ENCODE measurements at regions not wholly inside any gene's neighbourhood (a gene's known extent, or its start where the extent isn't known, plus 50 kb on each side); places are given as distances from the start of the nearest gene placed in this dataset.

DNA sequence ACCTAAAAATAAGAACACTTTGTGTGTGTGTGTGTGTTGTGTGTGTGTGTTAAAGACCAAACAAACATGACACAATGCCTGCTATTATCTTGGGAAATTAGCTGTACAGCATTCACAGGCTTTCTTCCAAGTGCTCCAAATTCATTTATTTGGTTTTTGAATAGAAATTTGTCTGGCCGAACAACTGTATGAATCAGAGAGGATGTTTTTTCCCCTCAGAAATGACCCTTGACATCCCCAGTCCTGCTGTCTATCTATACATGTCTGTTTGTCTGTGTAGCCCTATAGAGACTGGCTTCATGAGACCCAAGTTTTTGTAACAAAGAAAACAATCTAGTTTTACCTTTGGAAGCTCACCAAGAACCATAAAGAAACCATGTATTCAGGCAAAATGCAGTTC lies 549.8 kb downstream of the NSUN3 start:
- TF ChIP-seq FOXK2 (IDR thresholded peaks at IDR 0.05) = no peak
- TF ChIP-seq SP1 (IDR thresholded peaks at IDR 0.05) = no peak
- no peak for TF ChIP-seq ZNF384 (IDR thresholded peaks at IDR 0.05)
- TF ChIP-seq NFRKB (IDR thresholded peaks at IDR 0.05) = no peak
- no peak for TF ChIP-seq FOXM1 (IDR thresholded peaks at IDR 0.05; ENCODE audit: borderline replicate concordance)
- no peak for TF ChIP-seq BHLHE40 (IDR thresholded peaks at IDR 0.05; ENCODE audit: borderline replicate concordance)
- TF ChIP-seq ARNT (IDR thresholded peaks at IDR 0.05) = no peak
- no peak for TF ChIP-seq TARDBP (IDR thresholded peaks at IDR 0.05)
- TF ChIP-seq CTBP1 (IDR thresholded peaks at IDR 0.05; ENCODE audit: borderline replicate concordance) = no peak
- no peak for TF ChIP-seq L3MBTL2 (conservative IDR thresholded peaks at IDR 0.05)
- TF ChIP-seq, protein P1, sequence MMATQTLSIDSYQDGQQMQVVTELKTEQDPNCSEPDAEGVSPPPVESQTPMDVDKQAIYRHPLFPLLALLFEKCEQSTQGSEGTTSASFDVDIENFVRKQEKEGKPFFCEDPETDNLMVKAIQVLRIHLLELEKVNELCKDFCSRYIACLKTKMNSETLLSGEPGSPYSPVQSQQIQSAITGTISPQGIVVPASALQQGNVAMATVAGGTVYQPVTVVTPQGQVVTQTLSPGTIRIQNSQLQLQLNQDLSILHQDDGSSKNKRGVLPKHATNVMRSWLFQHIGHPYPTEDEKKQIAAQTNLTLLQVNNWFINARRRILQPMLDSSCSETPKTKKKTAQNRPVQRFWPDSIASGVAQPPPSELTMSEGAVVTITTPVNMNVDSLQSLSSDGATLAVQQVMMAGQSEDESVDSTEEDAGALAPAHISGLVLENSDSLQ (IDR thresholded peaks at IDR 0.05) = no peak
- no peak for TF ChIP-seq HDGF (IDR thresholded peaks at IDR 0.05; ENCODE audit: borderline replicate concordance)
- no peak for TF ChIP-seq FOXA1 (IDR thresholded peaks at IDR 0.05)
- TF ChIP-seq ELF4 (IDR thresholded peaks at IDR 0.05) = no peak
